HG02642 (cell line): ENCODE measurements at regions not wholly inside any gene's neighbourhood (a gene's known extent, or its start where the extent isn't known, plus 50 kb on each side); places are given as distances from the start of the nearest gene placed in this dataset.

Experiments used
- ATAC-seq: cut with Tn5 transposase; IDR thresholded peaks from one replicate; pipeline ENCODE4 v1.9.1; 2021; ENCODE audit warnings: mild to moderate bottlenecking; ENCODE audit not compliant: unreplicated experiment, poor library complexity

DNA sequence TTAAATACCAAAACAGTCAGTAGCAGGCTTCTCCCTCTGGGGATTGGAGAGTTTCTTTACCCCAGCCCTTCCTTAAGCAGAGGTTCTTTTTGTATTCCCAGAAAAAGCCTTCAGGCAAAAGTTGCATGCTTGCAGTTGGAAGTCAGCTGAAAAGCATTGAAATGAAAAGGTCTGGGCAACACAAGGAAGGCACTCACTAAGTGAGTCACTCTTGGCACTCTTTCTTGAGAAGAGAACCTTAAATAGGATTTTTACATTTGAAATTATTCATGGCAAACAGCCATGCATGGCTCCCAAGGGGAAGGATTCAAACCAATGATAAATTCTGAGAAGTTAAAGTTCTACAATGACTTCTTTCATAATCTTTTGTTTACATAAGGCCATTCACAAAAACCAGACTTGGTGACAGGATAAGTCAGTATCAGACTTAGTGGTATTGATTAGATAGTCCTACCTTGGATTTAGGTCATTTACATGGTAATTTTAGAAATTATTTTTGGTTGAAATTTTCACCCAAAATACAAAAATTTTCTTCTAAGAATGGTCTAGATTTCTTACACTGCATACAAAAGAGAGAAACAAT lies 2068.9 kb downstream of the PCDH7 start:
- no peak for ATAC-seq

- no peak for ATAC-seq
Measured at GRCh38 chr4:32790803-32791202, 2070.6 kb downstream of the PCDH7 start.

- no peak for ATAC-seq
Measured at GRCh38 chr4:32798471-32799159, 2078.4 kb downstream of the PCDH7 start.

- ATAC-seq = no peak
Measured at GRCh38 chr4:32824336-32824735, 2104.2 kb downstream of the PCDH7 start.

- no peak for ATAC-seq
Measured at GRCh38 chr4:32826169-32826568, 2106.0 kb downstream of the PCDH7 start.

GRCh38 chr4:32830160-32830559 lies 2110.0 kb downstream of the PCDH7 start:
- ATAC-seq = no peak

- no peak for ATAC-seq
Measured at GRCh38 chr4:32831104-32831503, 2110.9 kb downstream of the PCDH7 start.

GRCh38 chr4:32840461-32841189 lies 2120.5 kb downstream of the PCDH7 start:
- no peak for ATAC-seq

- ATAC-seq = no peak
Measured at GRCh38 chr4:32841217-32841616, 2121.0 kb downstream of the PCDH7 start.

GRCh38 chr4:32847461-32847860 lies 2127.3 kb downstream of the PCDH7 start:
- ATAC-seq = no peak

DNA sequence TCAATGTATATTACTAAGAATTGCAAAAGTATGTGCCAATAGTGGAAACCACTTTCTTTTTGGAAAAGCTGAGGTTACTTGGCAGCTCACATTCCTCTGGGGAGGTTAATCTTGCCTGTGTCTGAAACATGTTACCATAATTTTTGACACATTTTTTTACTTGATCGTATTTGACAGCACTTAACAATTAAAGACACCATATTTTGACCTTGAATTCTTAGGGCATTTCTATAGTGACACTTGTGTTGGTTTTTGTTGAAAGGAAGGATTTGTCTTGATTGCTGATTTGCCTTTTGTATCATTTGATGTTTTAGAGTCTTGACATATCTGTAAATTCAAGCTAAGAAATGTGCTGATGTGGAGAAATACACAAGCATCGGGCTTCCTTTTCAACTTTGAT lies 2135.5 kb downstream of the PCDH7 start:
- ATAC-seq = no peak

DNA sequence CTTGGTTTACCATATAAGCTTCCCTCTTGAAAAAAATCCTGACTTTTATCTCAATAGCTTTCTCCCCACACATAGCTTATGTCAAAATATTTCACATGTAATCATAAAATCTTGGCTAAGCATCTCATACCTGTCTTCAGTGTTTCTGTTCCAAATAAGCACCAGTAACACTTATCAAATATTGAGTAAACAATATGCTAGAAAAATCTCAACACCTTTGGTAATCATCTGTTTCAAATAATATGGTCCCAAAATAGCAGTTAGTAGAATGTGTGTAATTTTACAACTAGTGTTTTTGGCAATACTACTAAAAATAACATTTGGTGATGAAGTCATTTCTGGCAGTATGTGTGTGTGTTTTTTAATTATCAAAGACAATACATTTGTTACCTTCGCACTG lies 2138.2 kb downstream of the PCDH7 start:
- ATAC-seq = no peak

GRCh38 chr4:32858971-32859370 lies 2138.8 kb downstream of the PCDH7 start:
- no peak for ATAC-seq

GRCh38 chr4:32864713-32865351 lies 2144.7 kb downstream of the PCDH7 start:
- ATAC-seq = no peak

- ATAC-seq = no peak
Measured at GRCh38 chr4:32876546-32876945, 2156.4 kb downstream of the PCDH7 start.

DNA sequence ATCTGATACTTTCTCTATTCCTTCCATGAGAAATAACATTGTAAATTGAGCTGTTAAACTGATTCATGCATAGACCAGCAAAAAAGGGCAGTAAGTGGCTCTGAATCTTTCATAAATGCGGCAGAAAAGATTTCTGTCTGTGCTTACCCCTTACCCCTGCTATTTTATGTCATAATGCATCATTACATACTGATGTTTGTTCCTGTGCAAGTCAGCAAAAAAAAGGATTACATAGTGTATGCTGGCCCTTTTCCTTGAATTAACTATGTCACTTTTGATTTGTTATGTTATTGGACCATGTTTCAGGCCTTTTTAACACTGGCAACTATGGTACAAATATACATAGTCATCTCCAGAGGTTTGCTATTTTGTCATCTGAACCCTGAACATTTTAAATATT lies 2159.7 kb downstream of the PCDH7 start:
- no peak for ATAC-seq

DNA sequence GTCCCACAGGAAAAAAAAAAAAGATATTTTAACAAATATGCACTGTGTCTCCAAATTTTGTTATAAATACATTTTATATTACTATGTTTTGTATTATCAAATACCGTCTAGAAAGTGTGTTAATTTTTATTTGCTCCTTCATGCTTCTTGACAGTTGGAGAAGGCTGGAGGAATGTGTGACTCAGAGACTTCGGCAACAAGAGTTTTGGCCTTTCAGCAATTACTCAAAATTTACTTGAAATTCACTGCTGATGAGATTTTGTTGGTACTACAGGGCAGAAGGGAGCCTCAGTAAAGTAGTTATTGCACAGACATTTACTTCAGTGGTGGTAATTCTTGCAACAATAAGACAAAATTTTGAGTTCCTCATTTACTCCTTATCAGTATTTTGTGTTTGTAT lies 2164.0 kb downstream of the PCDH7 start:
- ATAC-seq = no peak

- ATAC-seq = no peak
Measured at GRCh38 chr4:32890398-32890797, 2170.2 kb downstream of the PCDH7 start.

- no peak for ATAC-seq
Measured at GRCh38 chr4:32909053-32909452, 2188.9 kb downstream of the PCDH7 start.

- ATAC-seq = no peak
Measured at GRCh38 chr4:32909736-32910135, 2189.6 kb downstream of the PCDH7 start.

- no peak for ATAC-seq
Measured at GRCh38 chr4:32917586-32917985, 2197.4 kb downstream of the PCDH7 start.
